OCI-LY3 (cell line): ENCODE measurements at regions not wholly inside any gene's neighbourhood (a gene's known extent, or its start where the extent isn't known, plus 50 kb on each side); places are given as distances from the start of the nearest gene placed in this dataset.

Source experiments
- H2AFZ ChIP-seq: fragments of 200-600, 300-600 bp; shearing (Covaris generic); 2 replicates; pipeline ENCODE4 v1.6.0; 2014; ENCODE audit warnings: antibody characterized with exemption, low read depth, low read length
- H3K27ac ChIP-seq: fragments of 200-600, 300-600 bp; sonication (generic); 2 replicates; pipeline ENCODE4 v1.5.1; 2014; ENCODE audit warnings: mild to moderate bottlenecking, low read length, moderate library complexity, mixed read lengths
- H3K27me3 ChIP-seq: fragments of 200-600, 300-600 bp; sonication (generic); 2 replicates; pipeline ENCODE4 v1.6.1; 2014; ENCODE audit warnings: low read depth, low read length, mixed read lengths
- H3K36me3 ChIP-seq: fragments of 200-600, 300-600 bp; sonication (generic); replicated peaks from 2 replicates; pipeline ENCODE3; 2014; ENCODE audit warnings: low read depth, low read length, mixed read lengths
- H3K4me1 ChIP-seq: fragments of 300-600, 200-600 bp; sonication (generic); 2 replicates; pipeline ENCODE4 v1.6.1; 2014; ENCODE audit warnings: low read length, mixed read lengths
- H3K4me2 ChIP-seq: fragments of 200-600, 300-600 bp; sonication (generic); 2 replicates; pipeline ENCODE4 v1.6.1; 2014; ENCODE audit warnings: low read length, mixed read lengths
- H3K4me3 ChIP-seq: fragments of 300-600, 200-600 bp; sonication (generic); 2 replicates; pipeline ENCODE4 v1.5.1; 2014; ENCODE audit warnings: antibody characterized with exemption, mild to moderate bottlenecking, low read length, moderate library complexity
- H3K79me2 ChIP-seq: fragments of 300-600, 200-600 bp; shearing (Covaris generic); 2 replicates; pipeline ENCODE4 v1.6.1; 2014; ENCODE audit warnings: mild to moderate bottlenecking, low read length, mixed read lengths
- H3K9ac ChIP-seq: fragments of 300-600, 200-600 bp; shearing (Covaris generic); 2 replicates; pipeline ENCODE4 v1.6.0; 2014; ENCODE audit warnings: mild to moderate bottlenecking, low read length, moderate library complexity
- H3K9me3 ChIP-seq: fragments of 200-600, 300-600 bp; shearing (Covaris generic); 2 replicates; pipeline ENCODE4 v1.6.1; 2014; ENCODE audit warnings: low read length, mixed read lengths; ENCODE audit not compliant: insufficient read depth
- H4K20me1 ChIP-seq: fragments of 200-600, 300-600 bp; sonication (generic); 2 replicates; pipeline ENCODE4 v1.6.1; 2016; ENCODE audit warnings: low read length, mixed read lengths; ENCODE audit not compliant: insufficient read depth
- EZH2phosphoT487 ChIP-seq: fragments of 200-600 bp; shearing (Covaris generic); IDR thresholded peaks from 2 replicates; pipeline ENCODE4 v1.6.1; 2018; ENCODE audit warnings: antibody characterized with exemption, mixed run types, low read depth
- TF ChIP-seq, protein P1 (sequence below): fragments of 200-600, 300-600 bp; sonication (generic); IDR thresholded peaks from 2 replicates; pipeline ENCODE4 v1.5.1; 2014; ENCODE audit warnings: antibody characterized with exemption, low read length, low read depth

DNA sequence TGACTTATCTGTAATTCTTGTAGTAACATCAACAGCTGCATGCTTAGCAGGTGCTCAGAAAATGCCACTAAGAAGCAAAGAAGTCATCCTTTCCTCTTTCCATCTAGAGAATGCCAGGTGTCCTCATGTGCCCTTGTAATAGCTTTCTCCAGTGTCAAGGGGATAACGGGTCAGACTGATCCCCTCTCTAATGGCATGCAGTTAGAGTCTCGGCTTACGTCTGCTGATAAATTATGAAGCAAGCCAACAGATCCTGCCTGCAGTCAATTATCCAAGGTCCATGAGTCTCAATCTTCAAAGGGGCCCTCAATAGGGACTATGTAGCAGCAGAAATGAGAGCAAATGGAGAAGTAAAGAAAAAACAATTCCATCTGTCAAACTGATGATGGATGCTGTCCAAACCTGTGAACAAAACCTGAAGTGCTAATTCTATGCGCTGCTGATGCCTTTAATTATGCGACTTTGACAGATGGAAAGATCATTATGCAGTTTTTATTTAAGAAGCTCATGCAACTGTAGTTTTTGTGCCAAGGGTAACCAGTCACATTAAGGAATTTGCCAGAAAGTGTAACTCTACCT lies 162.8 kb upstream of the PEX5L start:
- Histone ChIP-seq H3K4me2 (no peak overlapping the region), H4K20me1 (no peaks in the 10 kb centered on the region), H3K9ac (no peak overlapping the region), H3K4me1 (no peaks in the 10 kb centered on the region), H3K4me3 (no peak overlapping the region), H3K79me2 (no peaks in the 10 kb centered on the region), H3K9me3 (no peaks in the 10 kb centered on the region), H3K27ac (no peak overlapping the region), H2AFZ (no peak overlapping the region), H3K36me3 (no peaks in the 10 kb centered on the region), H3K27me3 (no peaks in the 10 kb centered on the region)
- TF ChIP-seq, protein P1, sequence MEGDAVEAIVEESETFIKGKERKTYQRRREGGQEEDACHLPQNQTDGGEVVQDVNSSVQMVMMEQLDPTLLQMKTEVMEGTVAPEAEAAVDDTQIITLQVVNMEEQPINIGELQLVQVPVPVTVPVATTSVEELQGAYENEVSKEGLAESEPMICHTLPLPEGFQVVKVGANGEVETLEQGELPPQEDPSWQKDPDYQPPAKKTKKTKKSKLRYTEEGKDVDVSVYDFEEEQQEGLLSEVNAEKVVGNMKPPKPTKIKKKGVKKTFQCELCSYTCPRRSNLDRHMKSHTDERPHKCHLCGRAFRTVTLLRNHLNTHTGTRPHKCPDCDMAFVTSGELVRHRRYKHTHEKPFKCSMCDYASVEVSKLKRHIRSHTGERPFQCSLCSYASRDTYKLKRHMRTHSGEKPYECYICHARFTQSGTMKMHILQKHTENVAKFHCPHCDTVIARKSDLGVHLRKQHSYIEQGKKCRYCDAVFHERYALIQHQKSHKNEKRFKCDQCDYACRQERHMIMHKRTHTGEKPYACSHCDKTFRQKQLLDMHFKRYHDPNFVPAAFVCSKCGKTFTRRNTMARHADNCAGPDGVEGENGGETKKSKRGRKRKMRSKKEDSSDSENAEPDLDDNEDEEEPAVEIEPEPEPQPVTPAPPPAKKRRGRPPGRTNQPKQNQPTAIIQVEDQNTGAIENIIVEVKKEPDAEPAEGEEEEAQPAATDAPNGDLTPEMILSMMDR: no peak
- TF ChIP-seq EZH2phosphoT487: no peak

DNA sequence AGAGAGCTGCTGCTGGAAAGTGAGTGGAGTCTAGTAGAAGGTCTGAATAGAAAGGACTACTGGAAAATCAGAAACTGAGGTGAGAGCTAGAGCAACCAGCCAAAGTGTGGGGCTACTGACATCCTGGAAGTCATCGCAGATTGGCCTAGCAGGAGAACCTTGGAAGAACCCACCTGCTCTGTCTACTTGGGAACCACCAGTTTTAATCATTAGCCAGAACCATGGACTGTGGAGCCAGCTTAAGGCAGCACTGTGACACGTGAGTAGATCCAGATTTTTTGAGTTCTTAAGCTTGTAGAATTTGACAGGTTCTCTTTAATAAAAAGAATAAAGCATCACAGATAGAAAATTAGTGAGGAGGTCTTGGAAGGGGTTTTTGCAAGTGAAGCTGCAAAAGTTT lies 179.1 kb upstream of the PEX5L start:
- Histone ChIP-seq H3K4me2 (no peak overlapping the region), H3K27ac (no peak overlapping the region), H3K9me3 (no peaks in the 10 kb centered on the region), H3K4me1 (no peaks in the 10 kb centered on the region), H3K27me3 (no peaks in the 10 kb centered on the region), H3K9ac (no peak overlapping the region), H3K36me3 (no peaks in the 10 kb centered on the region), H3K79me2 (no peaks in the 10 kb centered on the region), H3K4me3 (no peak overlapping the region), H2AFZ (no peak overlapping the region), H4K20me1 (no peaks in the 10 kb centered on the region)
- TF ChIP-seq, protein P1: no peak
- no peak for TF ChIP-seq EZH2phosphoT487

GRCh38 chr3:180223268-180223667 lies 186.5 kb upstream of the PEX5L start:
- Histone ChIP-seq H4K20me1 (no peaks in the 10 kb centered on the region), H3K27me3 (no peaks in the 10 kb centered on the region), H3K4me1 (peaks cover 2% of the 10 kb centered on the region; the same call in 1 of the 2 replicates), H3K27ac (no peak overlapping the region), H3K4me3 (no peak overlapping the region), H2AFZ (peak overlapping the region; percentile 83), H3K4me2 (no peak overlapping the region), H3K9ac (no peak overlapping the region), H3K79me2 (no peaks in the 10 kb centered on the region), H3K9me3 (no peaks in the 10 kb centered on the region), H3K36me3 (peaks cover 3% of the 10 kb centered on the region)
- TF ChIP-seq EZH2phosphoT487: no peak
- TF ChIP-seq, protein P1: no peak

- no peaks in the 10 kb centered on the region for H3K27me3 ChIP-seq
- H3K4me3 ChIP-seq: no peak overlapping the region
- no peak overlapping the region for H3K4me2 ChIP-seq
- 0 out of 2 replicates have a peak, but pooled peaks cover 3% of the 10 kb centered on the region for H3K9me3 ChIP-seq
- no peaks in the 10 kb centered on the region for H3K4me1 ChIP-seq
- H3K36me3 ChIP-seq: no peaks in the 10 kb centered on the region
- H2AFZ ChIP-seq: no peak overlapping the region
- no peaks in the 10 kb centered on the region for H4K20me1 ChIP-seq
- no peak overlapping the region for H3K27ac ChIP-seq
- no peak overlapping the region for H3K9ac ChIP-seq
- no peaks in the 10 kb centered on the region for H3K79me2 ChIP-seq
- TF ChIP-seq, protein P1: no peak
- TF ChIP-seq EZH2phosphoT487: no peak
Measured at GRCh38 chr3:180229113-180229512, 192.4 kb upstream of the PEX5L start.
